HG02588 (cell line): ENCODE measurements at regions not wholly inside any gene's neighbourhood (a gene's known extent, or its start where the extent isn't known, plus 50 kb on each side); places are given as distances from the start of the nearest gene placed in this dataset.
"Not testable (repeated sequence)": the region's sequence is repeated elsewhere in the genome, so short reads cannot be mapped to it uniquely, and the experiment has no call there.

Source experiments
- ATAC-seq: cut with Tn5 transposase; IDR thresholded peaks from one replicate; pipeline ENCODE4 v1.9.1; 2021; ENCODE audit warnings: mild to moderate bottlenecking, moderate library complexity; ENCODE audit not compliant: unreplicated experiment

GRCh38 chr4:138113819-138114400, 128.2 kb downstream of the SLC7A11 start:
- peak; percentile 3 for ATAC-seq

- ATAC-seq: not testable (repeated sequence)
These were observed 129.3 kb downstream of the SLC7A11 start for GRCh38 chr4:138112890-138113289.

GRCh38 chr4:138112389-138112788, 129.8 kb downstream of the SLC7A11 start:
- no peak for ATAC-seq

- no peak for ATAC-seq
These were observed 130.6 kb downstream of the SLC7A11 start for GRCh38 chr4:138111462-138112000.

GRCh38 chr4:138110815-138111214, 131.3 kb downstream of the SLC7A11 start:
- no peak for ATAC-seq

GRCh38 chr4:138107023-138107422, 135.1 kb downstream of the SLC7A11 start:
- no peak for ATAC-seq

GRCh38 chr4:138105331-138105730, 136.8 kb downstream of the SLC7A11 start:
- no peak for ATAC-seq

- no peak for ATAC-seq
These were observed 137.9 kb downstream of the SLC7A11 start for GRCh38 chr4:138104284-138104680.

- no peak for ATAC-seq
These were observed 138.4 kb downstream of the SLC7A11 start for GRCh38 chr4:138103597-138104283.

GRCh38 chr4:138099385-138099784, 142.8 kb downstream of the SLC7A11 start:
- ATAC-seq: no peak

- ATAC-seq: no peak
These were observed 144.1 kb downstream of the SLC7A11 start for GRCh38 chr4:138097912-138098600.

GRCh38 chr4:138096384-138097062, 145.6 kb downstream of the SLC7A11 start:
- no peak for ATAC-seq

- no peak for ATAC-seq
These were observed 146.8 kb downstream of the SLC7A11 start for GRCh38 chr4:138095378-138095777.

- no peak for ATAC-seq
These were observed 150.1 kb downstream of the SLC7A11 start for GRCh38 chr4:138092060-138092459.

- no peak for ATAC-seq
These were observed 151.1 kb downstream of the SLC7A11 start for GRCh38 chr4:138090918-138091676.

- ATAC-seq: peak; percentile 82
These were observed 151.8 kb downstream of the SLC7A11 start for GRCh38 chr4:138090150-138090917.

- no peak for ATAC-seq
These were observed 153.5 kb downstream of the SLC7A11 start for GRCh38 chr4:138088449-138089208.

- no peak for ATAC-seq
These were observed 155.0 kb downstream of the SLC7A11 start for GRCh38 chr4:138087066-138087719.
